ENCODE measurements at regions not wholly inside any gene's neighbourhood (a gene's known extent, or its start where the extent isn't known, plus 50 kb on each side); places are given as distances from the start of the nearest gene placed in this dataset.
A peak's percentile ranks its signal among the peaks of the same experiment; 100 is the strongest.

- DNase-seq, result no peak
- no peak overlapping the region for H3K4me3 ChIP-seq
- H3K4me1 ChIP-seq, result peaks cover 7% of the 10 kb centered on the region
- intact Hi-C loops (cut with DNase I), result loop anchor here (5.0 kb wide), 1 partner anchor 161 kb away; no protein-coding TSS in a partner anchor
- TF ChIP-seq CTCF (IDR thresholded peaks at IDR 0.05), result peak; percentile 35
- H3K9me3 ChIP-seq, result no peaks in the 10 kb centered on the region
- no peaks in the 10 kb centered on the region for H3K27me3 ChIP-seq
- ATAC-seq, result peak; percentile 30
- H3K36me3 ChIP-seq, result no peaks in the 10 kb centered on the region
- no peak overlapping the region for H3K27ac ChIP-seq
Observed at GRCh38 chr7:95687759-95688343, 84.5 kb upstream of the DYNC1I1 start.

GRCh38 chr7:95686109-95686508 is 86.2 kb upstream of the DYNC1I1 start:
- H3K4me1 ChIP-seq, result peaks cover 7% of the 10 kb centered on the region
- DNase-seq (no peak), ATAC-seq (peak; percentile 81)
- H3K9me3 ChIP-seq, result no peaks in the 10 kb centered on the region
- H3K27me3 ChIP-seq, result no peaks in the 10 kb centered on the region
- intact Hi-C loops (cut with DNase I), result loop anchor here (5.0 kb wide), 1 partner anchor 159 kb away; no protein-coding TSS in a partner anchor
- H3K36me3 ChIP-seq, result no peaks in the 10 kb centered on the region
- no peak overlapping the region for H3K27ac ChIP-seq
- peak; percentile 53 for TF ChIP-seq CTCF (IDR thresholded peaks at IDR 0.05)
- H3K4me3 ChIP-seq, result no peak overlapping the region

- Histone ChIP-seq H3K36me3 (no peaks in the 10 kb centered on the region), H3K27me3 (no peaks in the 10 kb centered on the region), H3K27ac (no peak overlapping the region), H3K4me1 (peaks cover 7% of the 10 kb centered on the region), H3K9me3 (no peaks in the 10 kb centered on the region), H3K4me3 (no peak overlapping the region)
- intact Hi-C loops (cut with DNase I), result no loop called here
- DNase-seq (no peak), ATAC-seq (no peak)
- TF ChIP-seq CTCF (IDR thresholded peaks at IDR 0.05), result no peak
Observed at GRCh38 chr7:95684505-95684904, 87.8 kb upstream of the DYNC1I1 start.

- H3K36me3 ChIP-seq, result no peaks in the 10 kb centered on the region
- H3K9me3 ChIP-seq, result no peaks in the 10 kb centered on the region
- H3K27ac ChIP-seq, result no peak overlapping the region
- TF ChIP-seq CTCF (IDR thresholded peaks at IDR 0.05), result peak; percentile 59
- ATAC-seq, result peak; percentile 79
- DNase-seq, result no peak
- intact Hi-C loops (cut with DNase I), result no loop called here
- H3K27me3 ChIP-seq, result no peaks in the 10 kb centered on the region
- H3K4me1 ChIP-seq, result peaks cover 7% of the 10 kb centered on the region
- no peak overlapping the region for H3K4me3 ChIP-seq
Observed at GRCh38 chr7:95684037-95684436, 87.7 kb upstream of the PDK4 start.

GRCh38 chr7:95682913-95683312 is 86.6 kb upstream of the PDK4 start:
- Histone ChIP-seq H3K36me3 (no peaks in the 10 kb centered on the region), H3K27ac (no peak overlapping the region), H3K4me3 (no peak overlapping the region), H3K27me3 (no peaks in the 10 kb centered on the region), H3K9me3 (no peaks in the 10 kb centered on the region), H3K4me1 (peaks cover 7% of the 10 kb centered on the region)
- no peak for TF ChIP-seq CTCF (IDR thresholded peaks at IDR 0.05)
- ATAC-seq, result no peak
- no peak for DNase-seq
- intact Hi-C loops (cut with DNase I), result no loop called here

GRCh38 chr7:95676691-95677090 is 80.4 kb upstream of the PDK4 start:
- Histone ChIP-seq H3K4me3 (no peak overlapping the region), H3K27me3 (no peaks in the 10 kb centered on the region), H3K4me1 (no peaks in the 10 kb centered on the region), H3K9me3 (no peaks in the 10 kb centered on the region), H3K36me3 (no peaks in the 10 kb centered on the region), H3K27ac (no peak overlapping the region)
- TF ChIP-seq CTCF (IDR thresholded peaks at IDR 0.05), result no peak
- intact Hi-C loops (cut with DNase I), result no loop called here
- ATAC-seq, result no peak
- no peak for DNase-seq

Measured in upper lobe of right lung (tissue), 1 donor.